Stimulated activated CD4-positive, alpha-beta T cell treated with anti-CD3 and anti-CD28 coated beads, Interleukin-2, amount 100 ng/mL, for 24 hours (primary cell): ENCODE measurements at regions not wholly inside any gene's neighbourhood (a gene's known extent, or its start where the extent isn't known, plus 50 kb on each side); places are given as distances from the start of the nearest gene placed in this dataset.
"Not testable (repeated sequence)": the region's sequence is repeated elsewhere in the genome, so short reads cannot be mapped to it uniquely, and the experiment has no call there.

ENCODE experiments used
- DNase-seq, 2 donors: peaks; one replicate each; pipeline ENCODE4 v3.0.0-alpha.2; 2020

DNA sequence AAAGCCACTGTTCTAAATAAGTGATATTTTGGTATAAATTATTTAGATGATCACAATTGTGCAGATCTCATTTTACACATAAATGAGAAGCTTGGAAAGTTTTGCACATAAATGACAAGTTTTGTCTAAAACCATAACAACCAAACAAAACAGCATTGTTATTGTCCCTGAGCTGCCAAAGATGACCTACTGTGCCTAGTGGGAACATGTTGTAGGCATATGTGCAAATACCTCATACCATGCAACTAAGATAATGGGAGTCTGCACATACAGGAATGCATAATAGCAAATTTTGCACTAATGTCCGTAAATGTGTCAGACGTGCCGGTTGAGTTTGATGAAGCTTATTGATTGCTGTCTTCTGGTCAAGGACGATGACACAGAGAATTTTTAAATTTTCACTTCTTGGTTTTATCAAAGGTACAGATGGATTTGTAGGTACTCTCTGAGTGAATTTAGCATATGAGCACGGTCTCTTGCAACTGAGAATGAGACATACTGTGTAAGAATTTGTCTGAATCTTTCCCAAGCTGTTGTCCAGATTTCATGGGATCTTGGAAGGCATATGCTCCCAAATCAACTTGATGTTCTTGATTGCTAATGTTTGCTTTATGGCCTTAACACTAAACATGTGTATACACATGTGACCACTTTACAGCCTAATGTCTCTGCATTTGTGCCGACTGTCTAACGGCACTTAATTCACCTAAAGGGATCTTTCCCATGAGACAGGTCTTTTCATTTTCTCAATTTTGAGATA is 1133.5 kb downstream of the FAT4 start:
- DNase-seq = no peak

- no peak for DNase-seq
Measured at GRCh38 chr4:126451237-126451873, 1136.6 kb downstream of the FAT4 start.

DNA sequence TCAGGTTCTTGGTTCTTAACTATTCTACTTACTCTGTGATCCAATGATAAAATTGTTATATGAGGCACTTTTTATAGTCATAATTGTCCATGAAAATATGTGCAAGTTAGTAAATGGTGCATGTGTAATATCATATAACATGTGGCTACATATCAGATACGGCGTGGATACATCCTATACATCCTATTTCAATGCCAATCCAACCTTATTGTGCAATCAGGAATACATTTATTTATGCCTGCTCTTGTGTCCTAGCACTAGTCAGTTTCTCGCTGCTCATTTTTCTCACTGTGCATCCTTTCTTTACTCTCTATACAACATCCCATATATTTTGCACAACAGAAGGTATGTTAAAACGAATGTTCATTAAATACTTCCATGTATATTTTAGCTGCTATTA is 1141.1 kb downstream of the FAT4 start:
- no peak for DNase-seq

DNA sequence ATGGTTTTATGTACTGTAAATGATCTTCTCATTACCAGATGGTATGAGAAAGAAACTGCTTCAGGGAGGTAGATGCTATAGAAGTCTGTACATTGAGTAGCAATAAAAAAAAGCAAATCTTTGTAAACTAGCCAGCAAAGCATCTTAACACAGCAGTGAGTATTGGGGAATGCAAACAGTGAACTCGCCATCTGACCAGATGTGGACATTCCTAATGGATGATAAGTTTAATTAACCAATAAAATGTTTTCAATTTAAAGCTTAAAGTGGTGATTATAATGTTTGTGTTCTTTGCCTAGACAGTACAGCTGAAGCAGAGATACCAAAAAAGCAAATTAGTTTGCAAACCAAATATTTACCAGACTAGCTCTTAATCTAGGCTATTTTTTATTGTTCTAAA is 1144.2 kb downstream of the FAT4 start:
- no peak for DNase-seq

- DNase-seq = no peak
Measured at GRCh38 chr4:126465341-126465740, 1150.6 kb downstream of the FAT4 start.

DNA sequence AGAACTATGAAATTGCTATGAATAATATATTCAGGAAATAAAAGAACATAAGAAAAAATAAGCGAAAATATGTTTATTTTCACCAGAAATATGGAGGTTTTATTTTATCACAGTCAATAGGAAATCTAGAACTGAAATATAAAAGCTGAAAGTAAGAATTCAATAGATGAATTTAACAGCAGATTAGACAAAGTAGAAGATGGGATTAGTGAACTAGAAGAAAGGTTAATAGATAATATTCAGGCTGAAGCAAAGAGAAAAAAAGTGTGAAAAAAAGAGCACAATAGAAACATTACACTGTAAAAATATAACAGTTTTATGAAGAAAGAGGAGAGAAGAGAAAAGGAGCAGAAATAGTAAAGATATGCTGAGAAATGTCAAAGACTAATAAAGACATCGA is 1152.1 kb downstream of the FAT4 start:
- DNase-seq = no peak

- no peak for DNase-seq
Measured at GRCh38 chr4:126468144-126468543, 1153.4 kb downstream of the FAT4 start.

DNA sequence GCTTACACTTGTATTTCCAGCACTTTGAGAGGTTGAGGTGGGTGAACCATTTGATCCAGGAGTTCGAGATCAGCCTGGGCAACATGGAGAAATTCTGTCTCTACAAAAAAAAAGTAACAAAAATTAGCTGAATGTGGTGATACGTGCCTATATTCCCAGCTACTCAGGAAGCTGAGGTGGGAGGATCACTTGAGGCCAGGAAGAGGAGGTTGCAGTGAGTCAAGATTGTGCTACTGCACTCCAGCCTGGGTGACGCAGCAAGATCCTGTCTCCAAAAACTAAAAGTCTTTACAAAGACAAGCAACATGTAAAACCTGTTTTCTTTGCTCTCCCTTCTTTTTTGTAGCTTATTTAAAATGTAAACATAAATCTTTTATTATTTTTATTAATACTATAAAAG is 1156.1 kb downstream of the FAT4 start:
- no peak for DNase-seq

DNA sequence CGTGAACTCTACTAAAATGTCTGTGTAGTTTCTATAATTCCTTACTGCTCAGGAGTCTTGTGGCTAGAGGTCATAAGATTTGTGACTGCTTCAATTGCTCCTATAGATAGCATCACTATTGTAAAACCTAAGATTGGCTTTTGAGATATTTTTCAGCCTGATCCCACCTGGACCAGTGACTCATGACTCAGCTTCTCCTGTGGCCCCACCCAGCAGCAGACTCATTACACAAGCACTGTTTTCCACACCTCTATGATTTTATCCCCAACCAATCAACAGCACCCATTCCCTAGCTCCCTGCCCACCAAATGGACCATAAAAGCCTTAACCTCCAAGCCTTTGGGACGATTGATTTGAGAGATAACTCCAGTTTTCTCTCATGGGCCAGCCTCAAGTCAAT is 1157.0 kb upstream of the INTU start:
- no peak for DNase-seq

DNA sequence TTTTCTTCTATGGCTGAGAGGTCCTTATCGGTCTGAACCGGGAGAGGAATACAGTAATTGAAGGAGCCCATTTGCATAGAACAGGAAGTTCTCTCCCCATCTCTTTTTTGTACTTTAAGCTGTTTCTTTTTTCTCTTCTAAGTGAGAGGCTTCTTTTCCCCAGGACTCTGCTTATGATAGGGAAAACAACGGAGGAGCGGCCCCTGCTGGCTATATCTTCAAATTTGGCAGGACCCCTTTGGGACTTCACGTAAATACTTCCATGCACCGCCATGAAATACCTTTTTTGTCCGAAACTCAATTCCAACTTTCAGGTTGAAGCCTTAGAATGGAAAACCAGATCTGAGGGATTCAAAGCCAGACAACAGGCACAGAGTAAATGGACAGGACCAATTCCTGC is 1153.0 kb upstream of the INTU start:
- DNase-seq = no peak

- DNase-seq = no peak
Measured at GRCh38 chr4:126482311-126482710, 1150.4 kb upstream of the INTU start.

- DNase-seq = no peak
Measured at GRCh38 chr4:126486377-126486776, 1146.4 kb upstream of the INTU start.

DNA sequence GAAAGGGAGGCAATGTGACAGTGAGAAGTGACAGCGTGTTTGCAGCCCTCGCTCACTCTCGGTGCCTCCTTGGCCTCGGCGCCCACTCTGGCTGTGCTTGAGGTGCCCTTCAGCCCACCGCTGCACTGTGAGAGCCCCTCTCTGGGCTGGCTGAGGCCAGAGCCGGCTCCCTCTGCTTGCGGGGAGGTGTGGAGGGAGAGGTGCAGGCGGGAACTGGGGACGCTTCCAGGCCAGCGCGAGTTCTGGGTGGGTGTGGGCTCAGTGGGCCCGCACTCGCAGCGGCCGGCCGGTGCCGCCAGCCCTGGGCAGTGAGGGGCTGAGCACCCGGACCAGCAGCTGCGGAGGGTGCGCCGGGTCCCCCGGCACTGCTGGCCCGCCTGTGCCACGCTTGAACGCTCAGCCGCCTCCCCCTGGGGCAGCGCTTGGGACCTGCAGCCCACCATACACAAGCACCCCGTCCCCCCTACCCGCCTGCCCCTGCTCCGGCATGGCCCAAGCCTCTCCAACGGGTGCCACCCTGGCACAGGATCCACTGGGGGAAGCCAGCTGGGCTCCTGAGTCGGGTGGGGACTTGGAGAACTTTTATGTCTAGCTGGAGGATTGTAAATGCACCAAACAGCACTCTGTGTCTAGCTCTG is 1142.8 kb upstream of the INTU start:
- no peak for DNase-seq

DNA sequence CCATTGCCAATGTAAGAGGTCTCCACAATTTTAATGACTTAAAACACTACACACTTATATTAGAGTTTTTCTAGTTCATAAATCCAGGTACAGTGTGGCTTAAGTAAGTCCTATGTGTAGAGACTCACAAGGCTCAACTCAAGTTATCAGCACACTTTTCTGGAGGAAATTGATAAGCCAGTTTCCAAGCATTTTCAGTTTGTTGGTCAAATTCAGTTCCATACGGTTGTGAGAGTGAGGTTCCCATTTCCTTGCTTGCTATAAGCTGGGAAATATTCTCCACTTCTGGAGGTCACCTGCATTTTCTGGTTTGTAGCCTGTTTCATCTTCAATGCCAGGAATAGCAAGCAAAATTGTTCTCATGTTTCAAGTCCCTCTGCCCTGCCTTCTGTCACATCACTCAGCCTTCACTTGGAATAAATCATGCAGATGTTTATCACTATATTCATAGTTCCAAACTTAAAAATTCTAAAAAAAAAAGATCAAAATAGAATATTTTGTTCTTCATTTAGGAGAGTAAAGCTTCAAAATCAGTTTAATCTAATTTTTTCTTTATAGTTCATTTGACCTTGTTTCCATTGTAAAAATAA is 1137.5 kb upstream of the INTU start:
- no peak for DNase-seq

- DNase-seq = no peak
Measured at GRCh38 chr4:126512979-126513378, 1119.8 kb upstream of the INTU start.

DNA sequence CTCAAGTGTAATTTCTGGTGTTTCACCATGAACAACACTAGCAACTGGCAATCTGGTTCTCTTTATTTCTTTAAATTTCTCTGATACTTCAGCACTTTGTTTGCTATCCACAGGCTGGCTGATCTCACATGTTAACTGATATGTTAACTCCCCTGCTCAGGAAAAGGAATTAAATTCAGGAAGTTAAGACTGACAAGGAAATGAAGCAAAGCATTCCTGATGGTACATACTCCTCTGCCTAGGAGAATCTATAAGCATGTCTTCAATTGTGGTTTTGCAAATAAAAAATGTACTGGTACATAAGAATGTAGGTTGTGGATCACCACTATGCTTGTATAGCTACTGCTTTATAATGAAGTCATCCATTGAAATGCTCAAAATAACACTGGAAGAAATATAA is 1119.2 kb upstream of the INTU start:
- no peak for DNase-seq

GRCh38 chr4:126520731-126521130 is 1112.0 kb upstream of the INTU start:
- DNase-seq = no peak

- DNase-seq = not testable (repeated sequence)
Measured at GRCh38 chr4:126525400-126525799, 1107.4 kb upstream of the INTU start.

GRCh38 chr4:126526335-126526734 is 1106.4 kb upstream of the INTU start:
- no peak for DNase-seq

DNA sequence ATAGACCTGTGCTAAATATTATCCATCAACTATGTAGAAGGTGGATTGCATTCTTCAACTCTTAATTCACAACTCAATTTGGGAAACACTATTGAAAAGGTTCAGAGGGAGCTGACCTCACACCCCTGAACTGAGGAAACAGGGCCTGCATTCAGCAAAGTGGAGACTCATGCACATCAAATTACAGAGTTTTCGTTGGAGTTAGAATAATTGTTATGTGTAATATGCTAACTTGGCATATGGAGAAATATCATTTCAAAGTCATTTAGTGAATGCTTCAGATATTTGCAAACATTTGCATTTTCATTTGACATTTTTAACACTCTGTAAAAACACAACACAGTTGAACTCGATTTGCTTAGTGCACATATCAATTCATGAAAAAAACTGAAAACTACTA is 1102.8 kb upstream of the INTU start:
- no peak for DNase-seq

GRCh38 chr4:126530996-126531585 is 1101.7 kb upstream of the INTU start:
- no peak for DNase-seq

DNA sequence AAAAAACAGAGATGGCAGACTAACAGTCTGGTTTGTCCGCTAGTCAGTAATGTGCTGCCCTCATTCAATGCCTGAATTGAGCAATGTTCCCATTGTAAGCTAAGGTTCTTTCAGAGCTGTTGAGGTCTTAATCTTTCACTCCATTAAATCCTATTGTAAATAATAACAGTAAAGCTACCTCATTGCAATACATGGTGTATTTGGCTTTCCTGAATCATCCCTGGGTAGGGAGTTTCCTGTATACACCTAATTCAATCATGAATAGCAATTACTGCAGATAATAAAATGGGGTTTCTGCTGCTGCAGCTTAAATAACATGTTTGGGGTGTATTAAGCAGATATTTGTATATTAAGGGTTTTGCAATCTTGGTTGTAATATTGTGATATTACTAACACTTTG is 1100.2 kb upstream of the INTU start:
- no peak for DNase-seq

GRCh38 chr4:126533146-126533805 is 1099.5 kb upstream of the INTU start:
- no peak for DNase-seq
